ENCODE measurements at regions not wholly inside any gene's neighbourhood (a gene's known extent, or its start where the extent isn't known, plus 50 kb on each side); places are given as distances from the start of the nearest gene placed in this dataset.

GRCh38 chr5:107241841-107242240 is 428.9 kb downstream of the EFNA5 start:
- H3K9me3 ChIP-seq (ENCODE audit: control insufficient read depth, insufficient read depth, low read length): no peaks in the 10 kb centered on the region
- no peak for DNase-seq (ENCODE audit: low read depth, low spot score)
- no peak overlapping the region for H3K27ac ChIP-seq (ENCODE audit: low read depth, low read length)
- ChIA-PET CTCF (no interaction called here), POLR2A (no interaction called here)
- H3K27me3 ChIP-seq (ENCODE audit: control insufficient read depth, insufficient read depth, low read length): no peaks in the 10 kb centered on the region
- no peak for TF ChIP-seq CTCF (IDR thresholded peaks at IDR 0.05; ENCODE audit: low read depth, low read length)
- H3K4me3 ChIP-seq (ENCODE audit: low read depth, low read length): no peak overlapping the region

GRCh38 chr5:107235167-107235566 is 435.6 kb downstream of the EFNA5 start:
- no peak for DNase-seq (ENCODE audit: low read depth, low spot score)
- ChIA-PET CTCF (interaction anchor here (0.9 to 1.9 kb wide), 4 partner anchors 11 to 966 kb away, joined by 3 to 6 read pairs (median 3); no protein-coding TSS in a partner anchor), POLR2A (no interaction called here)
- Histone ChIP-seq H3K9me3 (ENCODE audit: control insufficient read depth, insufficient read depth, low read length) (no peaks in the 10 kb centered on the region), H3K27me3 (ENCODE audit: control insufficient read depth, insufficient read depth, low read length) (no peaks in the 10 kb centered on the region), H3K27ac (ENCODE audit: low read depth, low read length) (no peak overlapping the region), H3K4me3 (ENCODE audit: low read depth, low read length) (no peak overlapping the region)
- TF ChIP-seq CTCF (IDR thresholded peaks at IDR 0.05; ENCODE audit: low read depth, low read length): no peak

GRCh38 chr5:107232788-107233187 is 437.9 kb downstream of the EFNA5 start:
- TF ChIP-seq CTCF (IDR thresholded peaks at IDR 0.05; ENCODE audit: low read depth, low read length): no peak
- H3K9me3 ChIP-seq (ENCODE audit: control insufficient read depth, insufficient read depth, low read length): no peaks in the 10 kb centered on the region
- CTCF ChIA-PET: interaction anchor here (0.6 to 2.9 kb wide), 2 partner anchors 15 to 1455 kb away, joined by 3 to 10 read pairs; no protein-coding TSS in a partner anchor
- no peaks in the 10 kb centered on the region for H3K27me3 ChIP-seq (ENCODE audit: control insufficient read depth, insufficient read depth, low read length)
- no peak for DNase-seq (ENCODE audit: low read depth, low spot score)
- POLR2A ChIA-PET: no interaction called here
- no peak overlapping the region for H3K4me3 ChIP-seq (ENCODE audit: low read depth, low read length)
- H3K27ac ChIP-seq (ENCODE audit: low read depth, low read length): no peak overlapping the region

GRCh38 chr5:107232293-107232692 is 438.4 kb downstream of the EFNA5 start:
- TF ChIP-seq CTCF (IDR thresholded peaks at IDR 0.05; ENCODE audit: low read depth, low read length): no peak
- CTCF ChIA-PET: interaction anchor here (2.9 kb wide), 1 partner anchor 16 kb away, joined by 10 read pairs; no protein-coding TSS in a partner anchor
- POLR2A ChIA-PET: no interaction called here
- Histone ChIP-seq H3K27ac (ENCODE audit: low read depth, low read length) (no peak overlapping the region), H3K27me3 (ENCODE audit: control insufficient read depth, insufficient read depth, low read length) (no peaks in the 10 kb centered on the region), H3K4me3 (ENCODE audit: low read depth, low read length) (no peak overlapping the region), H3K9me3 (ENCODE audit: control insufficient read depth, insufficient read depth, low read length) (no peaks in the 10 kb centered on the region)
- DNase-seq (ENCODE audit: low read depth, low spot score): no peak

- POLR2A ChIA-PET: no interaction called here
Observed at GRCh38 chr5:107231191-107231590, 439.5 kb downstream of the EFNA5 start.

More at GRCh38 chr5:107231191-107231590, 439.5 kb downstream of the EFNA5 start:
- Histone ChIP-seq H3K27ac (ENCODE audit: low read depth, low read length) (no peak overlapping the region), H3K27me3 (ENCODE audit: control insufficient read depth, insufficient read depth, low read length) (no peaks in the 10 kb centered on the region), H3K9me3 (ENCODE audit: control insufficient read depth, insufficient read depth, low read length) (no peaks in the 10 kb centered on the region), H3K4me3 (ENCODE audit: low read depth, low read length) (no peak overlapping the region)
- DNase-seq (ENCODE audit: low read depth, low spot score): no peak
- CTCF ChIA-PET: interaction anchor here (2.9 kb wide), 1 partner anchor 17 kb away, joined by 10 read pairs; no protein-coding TSS in a partner anchor
- no peak for TF ChIP-seq CTCF (IDR thresholded peaks at IDR 0.05; ENCODE audit: low read depth, low read length)
